HG02610 (cell line): ENCODE measurements at regions not wholly inside any gene's neighbourhood (a gene's known extent, or its start where the extent isn't known, plus 50 kb on each side); places are given as distances from the start of the nearest gene placed in this dataset.
"Not testable (repeated sequence)": the region's sequence is repeated elsewhere in the genome, so short reads cannot be mapped to it uniquely, and the experiment has no call there.

Source experiments
- ATAC-seq: cut with Tn5 transposase; IDR thresholded peaks from one replicate; pipeline ENCODE4 v1.9.1; 2021; ENCODE audit warnings: mild to moderate bottlenecking, moderate library complexity; ENCODE audit not compliant: unreplicated experiment

DNA sequence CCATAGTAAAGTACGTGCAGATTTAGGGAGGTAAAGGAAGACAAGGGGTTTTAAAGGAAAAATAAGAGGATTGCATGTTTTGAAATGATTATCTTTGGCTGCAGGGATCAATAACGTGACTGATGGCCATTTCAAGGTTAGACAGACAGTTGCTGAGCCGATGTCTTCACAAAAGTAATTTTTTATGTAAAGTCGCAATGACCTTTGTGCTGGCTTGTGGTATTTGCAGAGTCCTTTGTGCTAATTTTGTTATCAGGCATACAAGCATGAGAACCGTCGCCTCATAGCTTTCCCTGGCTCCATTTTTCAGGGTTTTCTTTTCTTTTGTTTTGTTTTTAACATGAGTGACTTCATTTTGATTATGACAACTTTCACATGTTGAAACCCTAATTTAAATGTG, 605.7 kb upstream of the GJE1 start:
- no peak for ATAC-seq

DNA sequence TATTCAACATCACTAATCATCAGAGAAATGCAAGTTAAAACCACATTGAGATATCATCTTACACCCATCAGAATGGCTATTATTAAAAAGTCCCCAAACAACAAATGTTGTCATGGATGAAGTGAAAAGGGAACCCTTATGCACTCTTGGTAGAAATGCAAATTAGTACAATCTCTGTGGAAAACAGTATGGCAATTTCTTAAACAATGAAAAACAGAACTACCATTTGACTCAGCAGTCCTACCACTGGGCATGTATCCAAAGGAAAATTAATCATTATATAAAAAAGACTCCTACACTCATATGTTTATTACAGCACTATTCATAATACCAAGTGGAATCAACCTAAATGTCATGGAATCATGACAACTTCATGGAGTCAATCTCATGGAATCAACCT, 611.3 kb upstream of the GJE1 start:
- no peak for ATAC-seq

DNA sequence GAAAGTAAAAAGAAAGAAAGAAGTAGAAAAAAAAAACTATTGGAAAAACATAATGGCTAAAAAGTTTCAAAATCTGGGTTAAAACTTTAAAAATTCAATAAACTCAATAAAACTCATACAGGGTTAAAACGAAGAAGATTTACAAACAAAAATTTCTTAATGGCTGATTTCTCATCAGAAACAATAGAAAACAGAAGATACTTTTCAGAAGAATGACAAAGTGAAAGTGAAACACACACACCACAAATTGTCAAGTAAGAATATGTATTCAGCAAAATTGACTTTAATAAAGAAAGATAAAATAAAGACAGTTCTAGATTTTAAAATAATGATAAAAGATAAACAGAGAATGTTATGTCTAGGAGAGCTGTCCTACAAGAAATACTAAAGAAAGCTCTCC, 618.9 kb upstream of the GJE1 start:
- no peak for ATAC-seq

DNA sequence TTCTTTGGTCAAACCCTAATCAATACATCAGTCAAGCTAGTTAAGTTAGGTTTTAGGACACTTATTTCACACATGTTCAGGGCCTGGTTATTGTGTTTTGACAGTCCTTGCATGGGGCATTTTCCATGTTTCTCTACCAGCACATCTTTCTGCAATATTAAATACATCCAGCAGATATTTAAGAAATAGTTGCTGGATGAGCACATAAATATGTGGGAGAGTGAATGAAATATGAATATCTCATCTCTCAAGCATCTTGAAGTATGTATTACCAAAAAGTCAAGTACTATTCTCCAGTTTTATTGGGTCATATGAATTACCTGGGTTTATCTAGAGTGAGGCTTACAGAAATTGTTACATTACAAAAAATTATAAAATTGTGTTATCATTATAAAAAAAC, 621.9 kb upstream of the GJE1 start:
- no peak for ATAC-seq

DNA sequence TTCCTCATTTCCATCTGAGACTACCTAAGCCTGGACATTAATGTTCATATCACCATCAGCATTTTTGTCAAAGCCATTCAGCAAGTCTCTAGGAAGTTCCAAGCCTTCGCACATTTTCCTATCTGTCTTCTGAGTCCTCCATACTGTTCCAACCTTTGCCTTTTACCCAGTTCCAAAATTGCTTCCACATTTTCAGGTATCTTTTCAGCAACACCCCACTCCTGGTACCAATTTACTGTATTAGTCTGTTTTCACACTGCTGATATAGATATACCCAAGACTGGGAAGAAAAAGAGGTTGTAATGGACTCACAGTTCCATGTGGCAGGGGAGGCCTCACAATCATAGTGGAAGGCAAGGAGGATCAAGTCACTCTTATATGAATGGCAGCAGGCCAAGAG, 626.7 kb upstream of the GJE1 start:
- ATAC-seq: not testable (repeated sequence)

DNA sequence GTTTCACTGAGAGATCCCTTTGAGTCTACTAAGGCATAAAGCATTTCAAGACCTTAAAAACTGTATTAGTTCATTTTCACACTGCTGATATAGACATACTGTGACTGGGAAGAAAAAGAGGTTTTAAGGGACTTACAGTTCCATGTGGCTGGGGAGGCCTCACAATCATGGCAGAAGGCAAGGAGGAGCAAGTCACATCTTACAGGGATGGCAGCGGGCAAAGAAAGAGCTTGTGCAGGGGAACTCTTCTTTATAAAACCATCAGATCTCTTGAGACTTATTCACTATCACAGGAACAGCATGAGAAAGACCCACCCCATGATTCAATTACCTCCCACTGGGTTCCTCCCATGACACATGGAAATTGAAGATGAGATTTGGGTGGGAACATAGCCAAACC, 628.4 kb upstream of the GJE1 start:
- ATAC-seq: not testable (repeated sequence)

DNA sequence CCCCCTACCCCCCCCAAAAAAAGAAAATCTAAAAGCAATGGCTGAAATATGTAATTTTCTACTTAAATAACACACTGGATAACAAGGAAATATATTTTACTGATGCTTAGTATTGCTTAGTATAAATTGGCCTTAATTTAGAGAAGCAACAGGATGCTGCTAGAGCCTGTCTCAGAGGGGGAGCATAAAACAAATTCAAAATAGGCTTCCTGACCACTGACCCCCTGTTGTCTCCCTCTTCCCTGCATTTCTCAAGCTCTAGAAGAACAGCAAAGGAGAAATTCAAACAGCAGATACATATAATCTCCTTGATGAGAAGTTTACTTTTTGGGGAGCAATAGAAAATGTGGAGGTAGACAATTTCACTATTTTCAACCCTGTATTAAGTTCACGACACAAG, 631.1 kb upstream of the GJE1 start:
- ATAC-seq: no peak

DNA sequence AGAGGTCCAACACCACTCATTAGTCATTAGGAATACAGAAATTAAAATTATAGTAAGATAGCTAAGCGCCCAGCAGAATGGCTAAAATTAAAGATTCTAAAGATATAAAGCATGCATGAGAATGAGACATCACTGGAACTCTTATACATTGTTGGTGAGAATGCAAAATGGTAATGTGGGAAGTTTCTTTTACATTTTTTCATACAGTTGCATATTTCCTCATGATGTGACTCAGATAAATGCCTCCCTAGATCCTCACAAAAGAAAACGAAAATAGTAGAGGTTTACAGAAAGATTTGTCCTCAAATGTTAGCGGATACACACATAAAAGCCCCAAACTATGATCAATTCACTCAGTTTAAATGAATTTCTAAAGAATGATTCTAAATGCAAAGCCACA, 633.7 kb upstream of the GJE1 start:
- no peak for ATAC-seq

DNA sequence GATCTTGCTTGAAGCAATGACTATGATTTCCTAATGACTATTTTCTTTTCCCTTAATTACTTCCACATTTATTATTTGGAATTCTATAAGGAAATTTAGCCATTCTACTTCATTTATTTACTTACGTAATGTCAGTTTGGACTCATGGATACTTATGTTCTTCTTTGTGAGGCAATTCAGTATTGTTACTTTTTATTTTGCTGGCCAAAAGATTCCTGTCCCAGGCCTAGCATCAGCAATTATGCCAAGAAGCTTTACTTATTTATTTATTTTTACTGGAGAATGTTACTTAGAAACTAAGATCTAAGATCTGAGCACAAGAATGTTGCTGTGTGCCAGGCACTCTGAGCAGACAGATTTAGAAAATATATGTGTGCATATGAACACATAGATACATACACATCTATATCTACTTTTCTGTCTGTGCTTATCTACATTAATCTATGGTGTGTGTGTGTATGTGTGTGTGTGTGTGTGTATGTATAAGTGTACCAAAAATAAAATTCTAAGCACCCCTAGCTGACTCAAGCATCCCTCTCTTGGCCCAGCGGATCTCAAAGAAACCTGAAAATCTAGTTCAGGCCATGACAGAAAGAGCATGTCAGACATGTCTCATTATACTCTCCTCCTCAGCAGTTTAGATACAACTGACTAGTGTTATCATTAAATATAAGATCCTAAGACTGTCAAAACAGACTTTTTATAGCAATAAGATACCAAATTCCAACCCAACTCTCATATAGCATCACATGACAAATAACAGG, 640.0 kb upstream of the GJE1 start:
- no peak for ATAC-seq

DNA sequence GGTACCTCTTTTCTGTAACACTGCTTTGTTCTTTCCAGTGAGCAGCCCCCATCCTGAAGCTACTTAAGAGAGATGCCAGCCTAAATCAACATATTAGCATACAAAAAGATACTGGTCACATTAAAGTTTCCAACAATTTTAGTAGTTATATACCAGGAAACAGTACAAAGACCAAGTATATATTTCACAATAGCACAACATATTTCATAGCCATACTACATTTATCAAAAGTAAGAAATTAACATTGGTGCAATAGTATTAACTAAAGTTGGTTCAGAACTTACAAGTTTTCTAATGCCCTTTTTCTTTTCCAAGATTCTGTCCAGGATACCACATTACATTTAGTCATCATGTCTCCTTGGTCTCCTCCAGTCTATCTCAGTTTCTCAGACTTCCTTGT, 641.0 kb upstream of the GJE1 start:
- ATAC-seq: no peak

DNA sequence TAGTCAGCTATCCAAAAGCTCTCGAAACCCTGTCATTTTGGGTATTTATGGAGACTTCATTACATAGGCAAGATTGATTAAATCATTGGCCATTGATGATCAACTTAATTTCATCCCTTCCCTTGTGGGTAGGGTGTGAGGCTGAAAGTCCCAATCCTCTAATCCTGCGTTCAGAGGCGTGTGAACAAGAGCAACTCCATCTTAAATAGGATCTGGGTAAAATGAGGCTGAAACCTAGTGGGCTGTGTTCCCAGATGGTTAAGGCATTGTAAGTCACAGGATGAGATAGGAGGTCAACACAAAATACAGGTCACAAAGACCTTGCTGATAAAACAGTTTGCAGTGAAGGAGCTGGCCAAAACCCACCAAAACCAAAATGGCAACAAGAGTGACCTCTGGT, 641.7 kb upstream of the GJE1 start:
- ATAC-seq: no peak

DNA sequence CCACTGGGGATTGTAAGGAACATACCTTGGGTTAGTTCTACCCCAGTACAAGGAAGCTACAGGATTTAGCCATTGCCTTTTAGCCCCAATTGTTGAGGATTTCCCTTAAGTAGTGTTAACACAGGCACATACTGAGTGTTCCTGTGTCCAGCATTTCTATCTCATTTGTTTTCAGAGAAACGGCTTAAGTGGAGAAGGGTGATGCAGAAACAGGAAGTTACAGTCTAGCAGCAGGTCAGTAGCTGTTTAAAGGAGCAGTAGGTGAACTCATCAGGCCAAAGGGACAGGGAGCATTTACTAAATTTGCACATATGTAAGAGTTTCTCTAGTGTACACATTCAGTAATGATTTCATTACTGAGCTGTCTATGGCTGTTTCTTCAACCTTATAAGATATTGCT, 644.2 kb upstream of the GJE1 start:
- ATAC-seq: peak; percentile 24

DNA sequence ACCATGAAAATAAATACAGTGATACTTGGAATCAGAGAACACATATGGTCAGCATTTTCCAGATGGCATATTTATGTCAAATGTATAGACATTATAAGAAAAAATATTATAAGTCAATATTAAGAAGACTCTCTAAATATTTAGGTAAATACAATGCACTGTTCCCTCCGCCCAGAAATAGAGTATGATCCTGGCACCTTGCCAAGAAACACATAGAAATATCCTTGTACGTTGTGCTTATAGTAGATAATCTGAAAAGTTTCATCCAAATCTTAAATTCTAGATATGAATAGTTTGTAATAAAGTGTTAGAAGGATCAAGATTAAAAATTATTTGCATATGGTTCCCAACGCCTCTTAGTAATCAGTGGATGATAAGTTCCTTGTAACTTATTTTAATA, 645.8 kb upstream of the GJE1 start:
- no peak for ATAC-seq

DNA sequence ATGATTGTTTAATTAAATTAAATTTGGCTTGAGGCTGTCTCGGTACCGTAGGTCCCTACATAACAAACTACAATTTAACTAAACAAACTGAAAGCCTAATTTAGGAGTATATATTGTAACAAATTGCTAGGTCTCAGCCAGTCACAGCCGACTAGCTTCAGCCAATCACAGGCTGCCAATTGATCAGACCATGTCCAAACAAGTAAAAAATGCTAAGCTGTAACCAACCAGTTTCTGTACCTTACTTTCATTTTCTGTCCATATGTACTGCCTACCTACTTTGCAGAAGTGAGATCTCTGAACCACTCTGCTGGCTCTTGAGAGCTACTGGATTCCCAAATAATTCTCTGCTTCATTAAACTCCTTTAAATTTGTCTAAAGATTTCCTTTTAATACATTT, 648.0 kb upstream of the GJE1 start:
- ATAC-seq: peak; percentile 79

DNA sequence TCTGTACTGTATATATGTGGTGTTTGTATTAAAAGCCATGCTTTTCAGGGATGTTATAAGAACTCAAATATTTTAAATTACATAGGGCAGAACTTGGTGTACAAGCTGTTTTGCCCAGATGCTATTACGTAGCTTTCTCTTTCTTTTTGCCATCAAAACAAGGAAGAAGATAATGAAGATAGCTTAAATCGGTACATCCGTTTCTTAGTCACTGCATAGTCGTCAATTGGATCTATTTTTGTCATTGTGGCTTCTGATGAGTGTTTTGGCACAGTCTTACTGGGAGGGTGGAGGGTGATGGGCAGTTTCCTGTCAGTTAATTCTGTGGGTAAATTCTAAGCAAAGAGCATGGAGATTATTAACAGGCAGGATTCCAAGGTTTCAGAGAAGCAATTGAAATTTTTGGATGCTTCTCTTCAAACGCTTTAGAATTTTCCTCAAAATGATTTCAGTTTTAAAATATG, 649.1 kb upstream of the GJE1 start:
- peak; percentile 94 for ATAC-seq

DNA sequence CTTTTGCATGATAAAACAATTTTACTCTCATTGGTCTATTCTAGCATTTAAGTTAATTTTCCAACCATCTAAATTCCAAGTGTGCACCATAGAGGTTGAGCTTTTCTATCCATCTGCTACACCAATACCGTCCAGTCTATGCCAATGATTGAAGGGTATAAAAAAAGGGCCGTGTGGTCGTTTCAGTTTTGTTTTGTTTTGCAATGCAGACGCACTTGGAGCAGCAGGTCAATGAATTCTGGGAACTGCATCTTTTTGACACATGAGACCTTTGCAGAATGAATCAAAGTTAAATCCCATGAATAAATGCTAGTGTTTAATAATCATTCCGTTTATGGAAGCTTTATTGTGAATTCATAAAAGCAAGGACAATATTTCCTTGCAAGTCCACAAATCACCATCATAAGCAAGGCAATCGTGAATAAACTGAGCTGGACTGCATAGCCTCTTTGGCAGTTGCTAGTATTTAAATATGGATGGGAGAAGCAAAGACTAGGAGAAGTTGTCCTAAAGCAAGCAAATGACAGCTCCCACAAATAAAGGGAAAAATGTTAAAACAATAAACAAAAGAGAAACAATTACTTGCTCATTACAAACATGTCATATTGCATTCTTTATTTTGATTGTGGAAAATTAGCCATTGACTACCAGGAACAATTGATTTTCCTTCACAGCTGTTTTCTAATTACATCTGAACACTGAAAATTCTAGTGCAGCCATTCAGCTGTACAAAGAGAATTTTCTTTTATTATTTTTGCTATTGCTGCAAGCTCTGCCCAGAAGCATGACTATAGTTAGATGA, 649.7 kb upstream of the GJE1 start:
- no peak for ATAC-seq

DNA sequence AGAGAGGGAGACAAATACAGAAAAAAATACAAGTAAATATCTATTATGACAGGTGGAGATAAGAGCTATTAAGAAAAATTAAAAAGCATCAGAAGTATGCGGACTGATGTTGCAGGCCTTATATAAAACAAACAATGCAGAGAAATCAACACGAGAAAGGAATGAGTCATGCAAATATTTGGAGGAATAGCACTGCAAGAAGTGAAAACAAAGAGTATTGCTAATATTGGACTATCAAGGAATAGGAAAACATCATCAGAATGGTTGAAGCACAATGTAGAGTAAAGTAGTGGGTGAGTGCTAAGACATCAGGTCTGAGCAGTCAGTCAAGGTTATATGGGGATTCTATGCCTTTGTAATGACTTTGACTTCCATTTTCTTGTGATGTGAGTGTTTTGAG, 657.5 kb upstream of the GJE1 start:
- ATAC-seq: no peak

DNA sequence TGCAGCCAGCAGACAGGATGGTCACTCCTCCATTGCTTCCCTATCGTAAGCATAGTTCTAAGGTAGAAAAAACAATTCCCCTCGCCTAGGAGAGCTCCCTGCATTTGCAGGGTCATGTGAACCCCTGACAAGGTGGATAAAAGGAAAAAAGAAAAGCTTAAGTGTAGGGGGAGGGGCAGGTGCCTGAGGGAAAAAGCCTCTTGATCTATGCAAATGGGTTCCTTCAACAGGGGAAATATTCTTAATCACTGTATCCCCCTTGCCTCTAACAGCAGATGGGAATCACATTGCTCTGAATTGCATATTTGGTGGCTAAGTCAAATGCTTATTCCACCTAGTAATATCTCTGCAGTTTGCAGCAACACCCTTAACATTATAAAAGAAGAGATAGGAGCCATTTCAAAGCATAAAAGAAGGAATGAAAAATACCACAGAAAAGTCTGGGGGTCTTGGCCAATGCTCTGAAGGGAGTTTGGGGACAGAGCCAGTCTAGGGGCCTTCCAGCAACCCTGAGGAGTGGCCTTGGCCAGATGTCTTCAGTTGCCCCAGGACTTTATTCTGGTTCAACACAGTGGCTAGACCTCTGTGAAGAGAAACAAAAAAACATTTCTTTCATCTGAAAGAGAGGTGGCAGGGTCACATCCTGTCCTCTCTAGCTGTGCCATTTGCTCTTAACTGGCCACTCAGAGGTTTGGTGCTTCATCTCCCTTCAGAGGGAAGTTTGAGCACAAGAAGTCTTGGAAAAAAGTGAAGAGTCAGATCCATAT, 660.4 kb upstream of the GJE1 start:
- no peak for ATAC-seq

DNA sequence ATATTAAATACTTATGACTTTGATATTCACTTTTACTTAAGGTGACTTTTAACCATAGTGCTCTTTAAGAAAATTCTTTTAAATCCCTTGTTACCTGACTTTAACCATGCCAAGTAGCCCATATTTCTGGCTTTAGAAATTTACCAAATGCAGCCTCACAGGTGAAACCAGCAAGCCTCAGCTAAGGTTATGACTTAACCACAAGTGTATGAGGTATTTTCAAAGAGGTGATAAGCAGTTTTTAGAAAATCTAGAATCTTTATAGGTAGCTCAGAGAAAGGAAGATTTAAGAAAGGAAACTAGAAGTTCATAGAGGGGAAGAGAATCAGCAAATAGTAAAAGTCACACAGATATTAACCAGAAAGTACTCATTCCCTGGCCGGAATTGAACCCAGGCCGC, 661.9 kb upstream of the GJE1 start:
- ATAC-seq: no peak

DNA sequence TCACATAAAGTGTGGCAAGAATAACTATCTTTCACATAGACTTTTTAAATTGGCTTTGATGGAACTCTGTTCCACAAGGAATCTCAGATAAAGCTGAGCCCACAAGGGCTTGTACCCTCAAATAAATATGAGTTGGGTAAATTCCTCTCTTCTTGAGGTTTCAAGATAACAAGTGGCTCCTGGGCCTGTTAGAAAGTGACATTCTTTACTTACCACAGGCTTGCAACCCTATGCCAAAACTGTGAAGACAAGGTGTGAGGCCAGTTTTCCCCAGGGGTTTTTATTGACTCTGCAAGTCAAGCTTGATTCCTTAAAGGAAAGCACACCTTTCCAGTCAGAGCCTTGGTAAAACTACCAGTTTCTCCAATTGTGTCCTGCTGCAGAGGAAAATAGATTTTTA, 664.8 kb upstream of the GJE1 start:
- ATAC-seq: no peak

DNA sequence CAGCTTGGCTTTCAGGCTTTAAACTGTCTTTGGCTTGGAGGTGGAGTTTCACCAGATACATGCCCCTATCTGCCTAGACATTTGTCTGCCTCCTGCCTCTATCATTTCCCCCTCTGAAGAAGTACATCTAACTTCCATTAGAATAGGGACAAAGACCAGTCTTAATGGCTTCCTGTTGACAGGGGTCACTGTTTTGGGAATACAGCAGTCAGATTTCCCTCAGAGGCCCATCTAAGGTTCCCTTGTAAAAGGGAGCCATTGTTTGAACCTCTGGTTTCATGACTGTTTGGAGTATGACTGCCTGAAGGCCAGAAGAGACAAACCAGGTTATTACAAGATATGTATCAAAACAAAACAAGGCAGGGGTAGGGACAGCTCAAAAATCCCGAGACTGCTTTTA, 665.7 kb upstream of the GJE1 start:
- no peak for ATAC-seq

DNA sequence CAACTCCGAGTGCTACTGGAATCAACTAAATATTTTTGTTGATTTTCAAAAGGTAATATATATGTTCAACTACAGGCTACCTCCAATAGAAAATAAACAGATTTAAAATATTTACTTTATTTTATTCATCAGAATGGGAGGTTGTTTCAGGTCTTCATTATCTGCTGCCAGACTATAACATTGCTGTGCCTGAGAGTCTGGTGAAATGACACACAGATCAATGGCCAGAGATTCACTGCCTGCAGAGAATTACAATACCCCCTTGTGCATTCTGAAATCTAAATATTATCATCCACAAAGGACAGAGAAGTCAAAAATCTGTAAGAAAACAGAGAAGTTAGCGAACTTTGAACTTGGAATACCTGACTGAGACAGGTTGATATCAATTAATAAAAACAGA, 667.8 kb upstream of the GJE1 start:
- ATAC-seq: no peak
